Parathyroid adenoma (tissue), 2 donors: ENCODE measurements at regions not wholly inside any gene's neighbourhood (a gene's known extent, or its start where the extent isn't known, plus 50 kb on each side); places are given as distances from the start of the nearest gene placed in this dataset.

Source experiments
- H2AFZ ChIP-seq: fragments of 300-600 bp; sonication (generic); one replicate; pipeline ENCODE4 v1.7.0; 2017; ENCODE audit warnings: antibody characterized with exemption, mild to moderate bottlenecking
- H3K27ac ChIP-seq: fragments of 300-600 bp; sonication (generic); one replicate; pipeline ENCODE4 v1.7.0; 2017
- H3K27me3 ChIP-seq: fragments of 300-600 bp; sonication (generic); one replicate; pipeline ENCODE4 v1.7.0; 2017; ENCODE audit warnings: low read length; ENCODE audit not compliant: control insufficient read depth, insufficient read depth
- H3K36me3 ChIP-seq: fragments of 300-600 bp; sonication (generic); one replicate; pipeline ENCODE4 v1.7.0; 2017; ENCODE audit warnings: low read length; ENCODE audit not compliant: control insufficient read depth, insufficient read depth
- H3K4me1 ChIP-seq: fragments of 300-600 bp; sonication (generic); one replicate; pipeline ENCODE4 v1.7.0; 2017; ENCODE audit warnings: control low read depth
- H3K4me2 ChIP-seq: fragments of 300-600 bp; sonication (generic); one replicate; pipeline ENCODE4 v1.7.0; 2017; ENCODE audit warnings: low read length
- H3K4me3 ChIP-seq: fragments of 300-600 bp; sonication (generic); one replicate; pipeline ENCODE4 v1.7.0; 2017; ENCODE audit warnings: low read depth, low read length
- H3K79me2 ChIP-seq: fragments of 300-600 bp; sonication (generic); one replicate; pipeline ENCODE4 v1.7.0; 2017; ENCODE audit warnings: control low read depth
- H3K9ac ChIP-seq: fragments of 300-600 bp; sonication (generic); one replicate; pipeline ENCODE4 v1.7.0; 2017; ENCODE audit warnings: mild to moderate bottlenecking
- H3K9me3 ChIP-seq: fragments of 300-600 bp; sonication (generic); one replicate; pipeline ENCODE4 v1.7.0; 2017; ENCODE audit warnings: low read length; ENCODE audit not compliant: control insufficient read depth
- TF ChIP-seq, protein P1 (sequence below): fragments of 300-600 bp; sonication (generic); IDR thresholded peaks from one replicate; pipeline ENCODE4 v1.7.0; 2017; ENCODE audit warnings: antibody characterized with exemption, mild to moderate bottlenecking
- donor health status: primary hyperparathyroidism.

DNA sequence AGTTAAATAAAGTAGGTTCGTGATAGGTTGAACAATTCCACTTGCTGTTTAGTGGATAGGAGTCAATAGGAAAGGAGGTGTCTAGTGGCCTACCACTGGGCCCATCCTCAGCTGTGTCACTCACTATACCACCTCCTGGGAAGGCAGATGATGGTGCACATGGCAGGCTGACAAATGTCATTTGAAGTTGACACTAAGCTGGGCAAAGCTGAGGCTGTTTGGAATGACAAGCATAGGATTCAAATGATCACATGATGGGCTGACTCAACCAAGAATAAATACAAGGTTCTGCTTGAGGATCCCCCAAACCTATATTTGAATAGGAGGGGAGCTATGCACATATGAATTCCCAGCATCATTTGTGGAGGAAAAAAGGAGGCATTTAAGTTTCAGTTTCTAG is 489.8 kb downstream of the RPS24 start:
- no peak overlapping the region for H2AFZ ChIP-seq
- no peak overlapping the region for H3K9ac ChIP-seq
- no peak overlapping the region for H3K4me3 ChIP-seq
- H3K4me2 ChIP-seq: no peak overlapping the region
- no peaks in the 10 kb centered on the region for H3K9me3 ChIP-seq
- no peaks in the 10 kb centered on the region for H3K36me3 ChIP-seq
- TF ChIP-seq, protein P1, sequence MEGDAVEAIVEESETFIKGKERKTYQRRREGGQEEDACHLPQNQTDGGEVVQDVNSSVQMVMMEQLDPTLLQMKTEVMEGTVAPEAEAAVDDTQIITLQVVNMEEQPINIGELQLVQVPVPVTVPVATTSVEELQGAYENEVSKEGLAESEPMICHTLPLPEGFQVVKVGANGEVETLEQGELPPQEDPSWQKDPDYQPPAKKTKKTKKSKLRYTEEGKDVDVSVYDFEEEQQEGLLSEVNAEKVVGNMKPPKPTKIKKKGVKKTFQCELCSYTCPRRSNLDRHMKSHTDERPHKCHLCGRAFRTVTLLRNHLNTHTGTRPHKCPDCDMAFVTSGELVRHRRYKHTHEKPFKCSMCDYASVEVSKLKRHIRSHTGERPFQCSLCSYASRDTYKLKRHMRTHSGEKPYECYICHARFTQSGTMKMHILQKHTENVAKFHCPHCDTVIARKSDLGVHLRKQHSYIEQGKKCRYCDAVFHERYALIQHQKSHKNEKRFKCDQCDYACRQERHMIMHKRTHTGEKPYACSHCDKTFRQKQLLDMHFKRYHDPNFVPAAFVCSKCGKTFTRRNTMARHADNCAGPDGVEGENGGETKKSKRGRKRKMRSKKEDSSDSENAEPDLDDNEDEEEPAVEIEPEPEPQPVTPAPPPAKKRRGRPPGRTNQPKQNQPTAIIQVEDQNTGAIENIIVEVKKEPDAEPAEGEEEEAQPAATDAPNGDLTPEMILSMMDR: no peak
- H3K27me3 ChIP-seq: no peaks in the 10 kb centered on the region
- no peaks in the 10 kb centered on the region for H3K79me2 ChIP-seq
- no peaks in the 10 kb centered on the region for H3K4me1 ChIP-seq
- H3K27ac ChIP-seq: no peak overlapping the region

DNA sequence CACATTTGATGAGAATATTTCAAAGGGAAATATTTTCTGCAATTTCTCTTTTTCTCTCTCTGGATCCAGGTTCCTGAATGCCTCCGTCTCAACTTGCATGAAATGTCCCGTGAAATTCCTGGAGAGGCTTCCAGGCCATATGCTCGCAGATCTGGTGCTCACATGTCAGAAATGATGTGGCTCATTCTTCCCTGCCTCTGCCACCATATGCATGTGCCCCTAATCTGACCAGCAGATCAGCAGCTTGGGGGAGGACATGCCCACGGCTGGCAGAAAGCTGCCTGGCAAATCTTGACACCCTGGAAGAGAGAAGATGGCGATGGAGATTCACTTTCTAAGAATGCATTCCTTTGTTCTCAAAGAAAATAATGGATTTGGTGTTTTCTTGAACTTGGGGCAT is 490.7 kb downstream of the RPS24 start:
- TF ChIP-seq, protein P1: no peak
- Histone ChIP-seq H3K9me3 (no peaks in the 10 kb centered on the region), H3K4me3 (no peak overlapping the region), H3K27me3 (no peaks in the 10 kb centered on the region), H2AFZ (no peak overlapping the region), H3K27ac (no peak overlapping the region), H3K79me2 (no peaks in the 10 kb centered on the region), H3K36me3 (no peaks in the 10 kb centered on the region), H3K4me2 (no peak overlapping the region), H3K9ac (no peak overlapping the region), H3K4me1 (no peaks in the 10 kb centered on the region)

DNA sequence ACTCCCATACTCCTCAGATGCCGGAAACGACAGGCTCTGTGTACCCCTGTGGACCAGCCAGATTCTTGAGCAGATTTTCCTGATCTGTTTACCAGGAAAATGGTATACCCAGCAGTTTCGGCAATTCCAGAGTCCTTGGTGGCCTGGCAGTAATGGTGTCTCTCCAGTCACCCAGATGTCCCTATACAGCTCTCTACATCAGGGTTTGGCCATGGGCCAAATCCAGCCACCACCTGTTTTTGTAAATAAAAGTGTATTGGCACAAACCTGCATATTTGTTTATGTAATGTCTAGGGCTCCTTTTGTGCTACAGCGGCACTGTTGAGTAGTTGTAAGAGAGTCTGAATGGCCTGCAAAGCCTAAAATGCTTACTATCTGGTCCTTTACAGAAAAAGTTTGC is 491.3 kb downstream of the RPS24 start:
- no peak overlapping the region for H2AFZ ChIP-seq
- H3K79me2 ChIP-seq: no peaks in the 10 kb centered on the region
- TF ChIP-seq, protein P1: no peak
- H3K4me3 ChIP-seq: no peak overlapping the region
- no peaks in the 10 kb centered on the region for H3K9me3 ChIP-seq
- H3K4me2 ChIP-seq: no peak overlapping the region
- no peak overlapping the region for H3K27ac ChIP-seq
- no peak overlapping the region for H3K9ac ChIP-seq
- H3K27me3 ChIP-seq: no peaks in the 10 kb centered on the region
- no peaks in the 10 kb centered on the region for H3K4me1 ChIP-seq
- H3K36me3 ChIP-seq: no peaks in the 10 kb centered on the region

DNA sequence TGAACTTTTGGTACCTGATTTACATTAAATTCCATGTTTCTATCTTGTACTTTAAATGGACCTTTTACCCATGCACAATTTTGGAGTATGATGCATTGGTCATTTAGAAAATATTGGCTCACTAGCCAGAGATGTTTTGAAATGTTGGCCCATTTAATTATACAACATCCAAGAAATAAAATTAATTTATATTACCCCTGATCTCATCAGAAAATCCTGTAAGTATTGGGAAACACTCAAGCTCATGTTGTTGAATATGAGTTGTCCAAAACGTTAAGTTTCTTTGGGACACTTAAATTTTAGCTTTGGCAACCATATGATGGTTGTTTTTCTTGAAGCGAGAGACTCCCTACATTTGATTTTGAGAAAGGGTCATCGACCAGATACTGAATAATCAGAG is 492.7 kb downstream of the RPS24 start:
- H3K4me2 ChIP-seq: no peak overlapping the region
- H3K27ac ChIP-seq: no peak overlapping the region
- no peak overlapping the region for H3K9ac ChIP-seq
- no peaks in the 10 kb centered on the region for H3K36me3 ChIP-seq
- no peak overlapping the region for H3K4me3 ChIP-seq
- no peaks in the 10 kb centered on the region for H3K9me3 ChIP-seq
- no peaks in the 10 kb centered on the region for H3K79me2 ChIP-seq
- TF ChIP-seq, protein P1: no peak
- no peaks in the 10 kb centered on the region for H3K27me3 ChIP-seq
- H3K4me1 ChIP-seq: no peaks in the 10 kb centered on the region
- H2AFZ ChIP-seq: no peak overlapping the region

DNA sequence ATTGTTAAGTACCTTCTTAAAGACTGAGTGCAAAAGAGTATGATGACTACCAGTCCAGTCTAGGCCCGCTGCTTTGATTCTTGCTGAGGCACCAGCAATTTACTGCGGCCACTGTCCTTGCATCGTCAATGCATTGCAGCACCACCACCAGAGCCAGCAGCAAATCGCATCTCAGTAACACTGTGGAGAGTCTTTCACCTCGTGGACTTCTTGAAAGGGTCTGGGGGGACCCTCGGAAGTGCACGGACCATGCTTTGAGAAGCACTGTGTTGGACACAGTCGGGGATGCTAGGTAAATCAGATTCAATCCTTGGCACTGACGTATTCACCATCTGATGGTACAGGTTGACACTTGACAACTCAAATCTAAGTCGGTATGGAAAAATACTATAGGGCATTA is 493.6 kb downstream of the RPS24 start:
- Histone ChIP-seq H3K4me1 (no peaks in the 10 kb centered on the region), H3K36me3 (no peaks in the 10 kb centered on the region), H3K4me2 (no peak overlapping the region), H3K79me2 (no peaks in the 10 kb centered on the region), H3K9me3 (no peaks in the 10 kb centered on the region), H2AFZ (no peak overlapping the region), H3K9ac (no peak overlapping the region), H3K27me3 (no peaks in the 10 kb centered on the region), H3K4me3 (no peak overlapping the region), H3K27ac (no peak overlapping the region)
- TF ChIP-seq, protein P1: no peak
